Rectal smooth muscle tissue (tissue), 1 donor: ENCODE measurements at regions not wholly inside any gene's neighbourhood (a gene's known extent, or its start where the extent isn't known, plus 50 kb on each side); places are given as distances from the start of the nearest gene placed in this dataset.

Experiments used
- H3K27ac ChIP-seq: one replicate; pipeline ENCODE4 v1.7.0; 2013; ENCODE audit warnings: low read depth, low read length, inconsistent platforms
- H3K27me3 ChIP-seq: one replicate; pipeline ENCODE4 v1.7.0; 2013; ENCODE audit warnings: low read length; ENCODE audit not compliant: control insufficient read depth, insufficient read depth
- H3K36me3 ChIP-seq: one replicate; pipeline ENCODE4 v1.7.0; 2013; ENCODE audit warnings: low read length; ENCODE audit not compliant: control insufficient read depth, insufficient read depth
- H3K4me1 ChIP-seq: one replicate; pipeline ENCODE4 v1.7.0; 2013; ENCODE audit warnings: low read length; ENCODE audit not compliant: control insufficient read depth, insufficient read depth
- H3K4me3 ChIP-seq: one replicate; pipeline ENCODE4 v1.7.0; 2013; ENCODE audit warnings: low read length
- H3K9ac ChIP-seq: one replicate; pipeline ENCODE4 v1.7.0; 2013; ENCODE audit warnings: low read length

- no peak overlapping the region for H3K27ac ChIP-seq
- H3K4me1 ChIP-seq, result no peaks in the 10 kb centered on the region
- no peaks in the 10 kb centered on the region for H3K36me3 ChIP-seq
- H3K9ac ChIP-seq, result no peak overlapping the region
- no peak overlapping the region for H3K4me3 ChIP-seq
- H3K27me3 ChIP-seq, result no peaks in the 10 kb centered on the region
These were observed 82.4 kb downstream of the KLF6 start for GRCh38 chr10:3702569-3702968.

GRCh38 chr10:3702056-3702546 is 82.9 kb downstream of the KLF6 start:
- Histone ChIP-seq H3K9ac (no peak overlapping the region), H3K27ac (no peak overlapping the region), H3K4me1 (no peaks in the 10 kb centered on the region), H3K36me3 (no peaks in the 10 kb centered on the region), H3K27me3 (no peaks in the 10 kb centered on the region), H3K4me3 (no peak overlapping the region)

- no peaks in the 10 kb centered on the region for H3K27me3 ChIP-seq
- H3K4me3 ChIP-seq, result no peak overlapping the region
- no peaks in the 10 kb centered on the region for H3K4me1 ChIP-seq
- H3K27ac ChIP-seq, result no peak overlapping the region
- H3K9ac ChIP-seq, result no peak overlapping the region
- H3K36me3 ChIP-seq, result no peaks in the 10 kb centered on the region
These were observed 83.5 kb downstream of the KLF6 start for GRCh38 chr10:3701491-3701890.

- no peak overlapping the region for H3K4me3 ChIP-seq
- no peak overlapping the region for H3K9ac ChIP-seq
- no peaks in the 10 kb centered on the region for H3K36me3 ChIP-seq
- H3K27me3 ChIP-seq, result no peaks in the 10 kb centered on the region
- no peak overlapping the region for H3K27ac ChIP-seq
- no peaks in the 10 kb centered on the region for H3K4me1 ChIP-seq
These were observed 84.4 kb downstream of the KLF6 start for GRCh38 chr10:3700531-3701076.

GRCh38 chr10:3699916-3700315 is 85.1 kb downstream of the KLF6 start:
- Histone ChIP-seq H3K27me3 (no peaks in the 10 kb centered on the region), H3K4me3 (no peak overlapping the region), H3K27ac (no peak overlapping the region), H3K9ac (no peak overlapping the region), H3K4me1 (no peaks in the 10 kb centered on the region), H3K36me3 (no peaks in the 10 kb centered on the region)

GRCh38 chr10:3698312-3698711 is 86.7 kb downstream of the KLF6 start:
- Histone ChIP-seq H3K27ac (no peak overlapping the region), H3K27me3 (no peaks in the 10 kb centered on the region), H3K4me1 (no peaks in the 10 kb centered on the region), H3K36me3 (no peaks in the 10 kb centered on the region), H3K9ac (no peak overlapping the region), H3K4me3 (no peak overlapping the region)

- Histone ChIP-seq H3K36me3 (no peaks in the 10 kb centered on the region), H3K4me1 (no peaks in the 10 kb centered on the region), H3K27me3 (no peaks in the 10 kb centered on the region), H3K4me3 (no peak overlapping the region), H3K27ac (no peak overlapping the region), H3K9ac (no peak overlapping the region)
These were observed 91.3 kb downstream of the KLF6 start for GRCh38 chr10:3693698-3694080.

GRCh38 chr10:3693022-3693697 is 91.8 kb downstream of the KLF6 start:
- H3K36me3 ChIP-seq, result no peaks in the 10 kb centered on the region
- H3K27me3 ChIP-seq, result no peaks in the 10 kb centered on the region
- H3K4me3 ChIP-seq, result no peak overlapping the region
- H3K27ac ChIP-seq, result no peak overlapping the region
- no peak overlapping the region for H3K9ac ChIP-seq
- no peaks in the 10 kb centered on the region for H3K4me1 ChIP-seq

GRCh38 chr10:3692387-3692999 is 92.5 kb downstream of the KLF6 start:
- Histone ChIP-seq H3K27ac (no peak overlapping the region), H3K36me3 (no peaks in the 10 kb centered on the region), H3K27me3 (no peaks in the 10 kb centered on the region), H3K4me1 (no peaks in the 10 kb centered on the region), H3K9ac (no peak overlapping the region), H3K4me3 (no peak overlapping the region)

- Histone ChIP-seq H3K4me3 (no peak overlapping the region), H3K27ac (no peak overlapping the region), H3K9ac (no peak overlapping the region)
These were observed 93.5 kb downstream of the KLF6 start for GRCh38 chr10:3691482-3691881.

GRCh38 chr10:3689871-3690510 is 95.0 kb downstream of the KLF6 start:
- H3K36me3 ChIP-seq, result no peaks in the 10 kb centered on the region
- no peaks in the 10 kb centered on the region for H3K27me3 ChIP-seq
- no peak overlapping the region for H3K4me3 ChIP-seq
- H3K9ac ChIP-seq, result no peak overlapping the region
- no peaks in the 10 kb centered on the region for H3K4me1 ChIP-seq
- no peak overlapping the region for H3K27ac ChIP-seq

More at GRCh38 chr10:3691482-3691881, 93.5 kb downstream of the KLF6 start:
- no peaks in the 10 kb centered on the region for H3K36me3 ChIP-seq
- H3K4me1 ChIP-seq, result no peaks in the 10 kb centered on the region
- H3K27me3 ChIP-seq, result no peaks in the 10 kb centered on the region

GRCh38 chr10:3687510-3688081 is 97.4 kb downstream of the KLF6 start:
- Histone ChIP-seq H3K9ac (no peak overlapping the region), H3K27ac (no peak overlapping the region), H3K4me1 (no peaks in the 10 kb centered on the region), H3K36me3 (no peaks in the 10 kb centered on the region), H3K27me3 (no peaks in the 10 kb centered on the region), H3K4me3 (no peak overlapping the region)
